ENCODE measurements at regions not wholly inside any gene's neighbourhood (a gene's known extent, or its start where the extent isn't known, plus 50 kb on each side); places are given as distances from the start of the nearest gene placed in this dataset.

GRCh38 chr5:109604758-109605157 lies 85.0 kb upstream of the MAN2A1 start:
- TF ChIP-seq CTCF (IDR thresholded peaks at IDR 0.05; ENCODE audit: low read depth, low read length), result no peak
- TF ChIP-seq EZH2phosphoT487 (IDR thresholded peaks at IDR 0.05; ENCODE audit: low read depth), result no peak
- Histone ChIP-seq H3K4me2 (ENCODE audit: low read length) (no peak overlapping the region), H3K9ac (ENCODE audit: low read length) (no peak overlapping the region), H3K79me2 (ENCODE audit: low read length) (no peaks in the 10 kb centered on the region), H4K20me1 (ENCODE audit: insufficient read depth, low read length) (no peaks in the 10 kb centered on the region), H3K36me3 (replicated peaks; ENCODE audit: low read depth, low read length) (no peaks in the 10 kb centered on the region), H3K4me1 (ENCODE audit: low read length) (no peaks in the 10 kb centered on the region), H3K9me3 (ENCODE audit: insufficient read depth, low read length) (no peaks in the 10 kb centered on the region), H2AFZ (ENCODE audit: low read depth, low read length) (no peak overlapping the region), H3K27ac (ENCODE audit: low read length) (no peak overlapping the region), H3K27me3 (ENCODE audit: low read depth, low read length) (no peaks in the 10 kb centered on the region), H3K4me3 (ENCODE audit: low read length) (no peak overlapping the region)

- H4K20me1 ChIP-seq (ENCODE audit: insufficient read depth, low read length), result no peaks in the 10 kb centered on the region
- no peak overlapping the region for H3K9ac ChIP-seq (ENCODE audit: low read length)
These were observed 88.0 kb upstream of the MAN2A1 start for GRCh38 chr5:109601736-109602135.

GRCh38 chr5:109597893-109598292 lies 91.8 kb upstream of the MAN2A1 start:
- no peaks in the 10 kb centered on the region for H4K20me1 ChIP-seq (ENCODE audit: insufficient read depth, low read length)
- H3K36me3 ChIP-seq (replicated peaks; ENCODE audit: low read depth, low read length), result no peaks in the 10 kb centered on the region
- H3K27ac ChIP-seq (ENCODE audit: low read length), result no peak overlapping the region
- no peak overlapping the region for H3K4me3 ChIP-seq (ENCODE audit: low read length)
- H3K9me3 ChIP-seq (ENCODE audit: insufficient read depth, low read length), result no peaks in the 10 kb centered on the region
- H2AFZ ChIP-seq (ENCODE audit: low read depth, low read length), result no peak overlapping the region
- TF ChIP-seq EZH2phosphoT487 (IDR thresholded peaks at IDR 0.05; ENCODE audit: low read depth), result no peak
- no peak for TF ChIP-seq CTCF (IDR thresholded peaks at IDR 0.05; ENCODE audit: low read depth, low read length)
- H3K4me2 ChIP-seq (ENCODE audit: low read length), result no peak overlapping the region
- no peaks in the 10 kb centered on the region for H3K27me3 ChIP-seq (ENCODE audit: low read depth, low read length)
- H3K79me2 ChIP-seq (ENCODE audit: low read length), result no peaks in the 10 kb centered on the region
- no peak overlapping the region for H3K9ac ChIP-seq (ENCODE audit: low read length)
- H3K4me1 ChIP-seq (ENCODE audit: low read length), result peaks cover 8% of the 10 kb centered on the region

More at GRCh38 chr5:109601736-109602135, 88.0 kb upstream of the MAN2A1 start:
- Histone ChIP-seq H3K4me1 (ENCODE audit: low read length) (no peaks in the 10 kb centered on the region), H3K36me3 (replicated peaks; ENCODE audit: low read depth, low read length) (no peaks in the 10 kb centered on the region), H3K9me3 (ENCODE audit: insufficient read depth, low read length) (no peaks in the 10 kb centered on the region), H2AFZ (ENCODE audit: low read depth, low read length) (no peak overlapping the region), H3K27me3 (ENCODE audit: low read depth, low read length) (no peaks in the 10 kb centered on the region), H3K27ac (ENCODE audit: low read length) (no peak overlapping the region), H3K4me3 (ENCODE audit: low read length) (no peak overlapping the region), H3K4me2 (ENCODE audit: low read length) (no peak overlapping the region), H3K79me2 (ENCODE audit: low read length) (no peaks in the 10 kb centered on the region)
- TF ChIP-seq CTCF (IDR thresholded peaks at IDR 0.05; ENCODE audit: low read depth, low read length) (no peak), EZH2phosphoT487 (IDR thresholded peaks at IDR 0.05; ENCODE audit: low read depth) (no peak)

- no peaks in the 10 kb centered on the region for H3K79me2 ChIP-seq (ENCODE audit: low read length)
- H2AFZ ChIP-seq (ENCODE audit: low read depth, low read length), result no peak overlapping the region
- TF ChIP-seq EZH2phosphoT487 (IDR thresholded peaks at IDR 0.05; ENCODE audit: low read depth), result no peak
- no peak for TF ChIP-seq CTCF (IDR thresholded peaks at IDR 0.05; ENCODE audit: low read depth, low read length)
- no peak overlapping the region for H3K4me2 ChIP-seq (ENCODE audit: low read length)
- H3K9ac ChIP-seq (ENCODE audit: low read length), result no peak overlapping the region
- H3K4me3 ChIP-seq (ENCODE audit: low read length), result no peak overlapping the region
- no peaks in the 10 kb centered on the region for H3K36me3 ChIP-seq (replicated peaks; ENCODE audit: low read depth, low read length)
- H3K27me3 ChIP-seq (ENCODE audit: low read depth, low read length), result no peaks in the 10 kb centered on the region
- H3K9me3 ChIP-seq (ENCODE audit: insufficient read depth, low read length), result no peaks in the 10 kb centered on the region
- no peaks in the 10 kb centered on the region for H4K20me1 ChIP-seq (ENCODE audit: insufficient read depth, low read length)
- H3K27ac ChIP-seq (ENCODE audit: low read length), result no peak overlapping the region
- peaks cover 11% of the 10 kb centered on the region for H3K4me1 ChIP-seq (ENCODE audit: low read length)
These were observed 95.5 kb upstream of the MAN2A1 start for GRCh38 chr5:109594217-109594616.
